PC-9 (cell line): ENCODE measurements at regions not wholly inside any gene's neighbourhood (a gene's known extent, or its start where the extent isn't known, plus 50 kb on each side); places are given as distances from the start of the nearest gene placed in this dataset.
A peak's percentile ranks its signal among the peaks of the same experiment; 100 is the strongest.

ENCODE experiments used
- BruUV-seq: library from RNA; stranded (reverse); fragments of 400-500 nt; replicated peaks from 2 replicates; lab custom pipeline; 2021; lab: Mats Ljungman, UMichigan
- CTCF ChIA-PET: fragments of 300-600 bp; sonication (Branson Sonifier 250); formaldehyde crosslinking; loops from one replicate; lab custom pipeline; 2022; ENCODE audit warnings: antibody characterized with exemption; lab: Charles Lee
- POLR2A ChIA-PET: fragments of 300-600 bp; sonication (Branson Sonifier 250); formaldehyde crosslinking; loops from one replicate; lab custom pipeline; 2022; ENCODE audit warnings: antibody characterized with exemption; ENCODE audit not compliant: unreplicated experiment; lab: Charles Lee
- DNase-seq, 2 experiments: peaks; one replicate each; pipeline versions ENCODE4 v3.0.0 to v3.0.0-alpha.2; 2015 to 2022; ENCODE audit warnings: mixed read lengths in 1 of 2
- H2AFZ ChIP-seq: fragments of 200-600 bp; sonication (generic); 2 replicates; pipeline ENCODE4 v1.8.1; 2017; ENCODE audit warnings: antibody characterized with exemption
- H3F3A ChIP-seq: fragments of 200-600 bp; sonication (generic); 2 replicates; pipeline ENCODE4 v1.8.1; 2017; ENCODE audit warnings: antibody characterized with exemption, mild to moderate bottlenecking, low read depth; ENCODE audit not compliant: insufficient read depth
- H3K27ac ChIP-seq: fragments of 200-600 bp; sonication (generic); 2 replicates; pipeline ENCODE4 v1.6.1; 2016; ENCODE audit warnings: mixed run types
- H3K27me3 ChIP-seq: fragments of 200-600 bp; sonication (generic); 2 replicates; pipeline ENCODE4 v1.6.1; 2016; ENCODE audit warnings: low read depth, mixed run types; ENCODE audit not compliant: insufficient read depth
- H3K36me3 ChIP-seq: fragments of 200-600 bp; sonication (generic); 2 replicates; pipeline ENCODE4 v1.6.1; 2016; ENCODE audit warnings: low read depth, mixed run types
- H3K4me1 ChIP-seq: fragments of 200-600 bp; sonication (generic); replicated peaks from 2 replicates; pipeline ENCODE4 v1.6.1; 2016; ENCODE audit warnings: mixed run types; ENCODE audit not compliant: insufficient read depth
- H3K4me2 ChIP-seq: fragments of 200-600 bp; sonication (generic); 2 replicates; pipeline ENCODE4 v1.6.1; 2017; ENCODE audit warnings: mixed run types
- H3K4me3 ChIP-seq: fragments of 200-600 bp; sonication (generic); 2 replicates; pipeline ENCODE4 v1.6.1; 2016; ENCODE audit warnings: mixed run types
- H3K79me2 ChIP-seq: fragments of 200-600 bp; sonication (generic); 2 replicates; pipeline ENCODE4 v1.6.1; 2017; ENCODE audit warnings: low read depth, mixed run types
- H3K9me2 ChIP-seq: fragments of 200-600 bp; sonication (generic); 2 replicates; pipeline ENCODE4 v1.8.1; 2017; ENCODE audit warnings: mild to moderate bottlenecking; ENCODE audit not compliant: insufficient read depth
- H3K9me3 ChIP-seq: fragments of 200-600 bp; sonication (generic); 2 replicates; pipeline ENCODE4 v1.8.1; 2016; ENCODE audit warnings: low read depth; ENCODE audit not compliant: insufficient read depth
- H4K20me1 ChIP-seq: fragments of 200-600 bp; sonication (generic); 2 replicates; pipeline ENCODE4 v1.8.1; 2017; ENCODE audit not compliant: insufficient read depth
- CTCF ChIP-seq: fragments of 200-600 bp; sonication (generic); conservative IDR thresholded peaks from 2 replicates; pipeline ENCODE4 v1.6.1; 2017; ENCODE audit warnings: mixed run types, antibody characterized with exemption, mild to moderate bottlenecking, moderate library complexity
- EZH2 ChIP-seq: fragments of 200-600 bp; sonication (generic); IDR thresholded peaks from 2 replicates; pipeline ENCODE4 v1.8.0; 2017; ENCODE audit warnings: antibody characterized with exemption, low read depth
- intact Hi-C: fragments of 100-400 bp; cut with micrococcal nuclease; formaldehyde crosslinking; loops from one replicate; pipeline ENCODE4 v1.10.0; 2022; ENCODE audit not compliant: unreplicated experiment

GRCh38 chr6:15754706-15755079, 91.9 kb upstream of the DTNBP1 start:
- no peak for DNase-seq
- Histone ChIP-seq H2AFZ (no peak overlapping the region), H3K4me1 (no peaks in the 10 kb centered on the region), H3K36me3 (no peaks in the 10 kb centered on the region), H3K79me2 (no peaks in the 10 kb centered on the region), H3K27me3 (peaks cover 42% of the 10 kb centered on the region), H3K4me3 (no peak overlapping the region), H4K20me1 (no peaks in the 10 kb centered on the region), H3K9me3 (no peaks in the 10 kb centered on the region), H3F3A (no peaks in the 10 kb centered on the region), H3K27ac (no peak overlapping the region), H3K4me2 (no peak overlapping the region), H3K9me2 (no peaks in the 10 kb centered on the region)
- BruUV-seq, result no TSS peak
- TF ChIP-seq CTCF, result no peak
- no peak for TF ChIP-seq EZH2
- POLR2A ChIA-PET, result no interaction called here
- intact Hi-C loops, result no loop called here
- CTCF ChIA-PET, result no interaction called here

GRCh38 chr6:15754035-15754705, 91.3 kb upstream of the DTNBP1 start:
- ChIA-PET CTCF (no interaction called here), POLR2A (interaction anchor here (0.7 kb wide), 1 partner anchor 73 kb away, joined by 14 read pairs; no protein-coding TSS in a partner anchor)
- no peaks in the 10 kb centered on the region for H3K9me2 ChIP-seq
- no peaks in the 10 kb centered on the region for H3K79me2 ChIP-seq
- intact Hi-C loops, result no loop called here
- H3K27me3 ChIP-seq, result peaks cover 36% of the 10 kb centered on the region
- no peaks in the 10 kb centered on the region for H3K4me1 ChIP-seq
- H2AFZ ChIP-seq, result no peak overlapping the region
- BruUV-seq, result no TSS peak
- no peaks in the 10 kb centered on the region for H3K36me3 ChIP-seq
- H3K4me3 ChIP-seq, result no peak overlapping the region
- no peak overlapping the region for H3K4me2 ChIP-seq
- H3K27ac ChIP-seq, result no peak overlapping the region
- H4K20me1 ChIP-seq, result no peaks in the 10 kb centered on the region
- DNase-seq, result peak in 1 of 2 experiments; percentile 27
- TF ChIP-seq EZH2 (no peak), CTCF (no peak)
- H3K9me3 ChIP-seq, result no peaks in the 10 kb centered on the region
- H3F3A ChIP-seq, result no peaks in the 10 kb centered on the region

- intact Hi-C loops, result no loop called here
- BruUV-seq, result no TSS peak
Measured at GRCh38 chr6:15752820-15753219, 90.0 kb upstream of the DTNBP1 start.

More at GRCh38 chr6:15752820-15753219, 90.0 kb upstream of the DTNBP1 start:
- no peak overlapping the region for H3K4me3 ChIP-seq
- H2AFZ ChIP-seq, result no peak overlapping the region
- ChIA-PET CTCF (interaction anchor here (0.5 kb wide), 1 partner anchor 1254 kb away, joined by 3 read pairs; no protein-coding TSS in a partner anchor), POLR2A (no interaction called here)
- no peak for DNase-seq
- no peaks in the 10 kb centered on the region for H3K9me3 ChIP-seq
- no peaks in the 10 kb centered on the region for H3K9me2 ChIP-seq
- no peaks in the 10 kb centered on the region for H4K20me1 ChIP-seq
- no peak overlapping the region for H3K4me2 ChIP-seq
- no peaks in the 10 kb centered on the region for H3K36me3 ChIP-seq
- no peaks in the 10 kb centered on the region for H3K4me1 ChIP-seq
- H3K27me3 ChIP-seq, result peaks cover 23% of the 10 kb centered on the region
- no peaks in the 10 kb centered on the region for H3F3A ChIP-seq
- no peaks in the 10 kb centered on the region for H3K79me2 ChIP-seq
- H3K27ac ChIP-seq, result no peak overlapping the region
- TF ChIP-seq CTCF, result no peak
